B cell (primary cell): ENCODE measurements at regions not wholly inside any gene's neighbourhood (a gene's known extent, or its start where the extent isn't known, plus 50 kb on each side); places are given as distances from the start of the nearest gene placed in this dataset.

Source experiments
- ATAC-seq: fragments of 200-7000 bp; cut with Tn5 transposase; one replicate; pipeline ENCODE4 v1.10.0; 2021; ENCODE audit warnings: low read depth, mild to moderate bottlenecking, moderate number of reproducible peaks, moderate library complexity
- CTCF ChIA-PET: fragments of 350-600 bp; sonication (Branson Sonifier 250); formaldehyde crosslinking; loops from one replicate; lab custom pipeline; 2021; ENCODE audit warnings: antibody characterized with exemption, inconsistent platforms; lab: Charles Lee
- POLR2A ChIA-PET: fragments of 350-600 bp; sonication (Branson Sonifier 250); formaldehyde crosslinking; loops from one replicate; lab custom pipeline; 2021; ENCODE audit warnings: antibody characterized with exemption; lab: Charles Lee
- DNase-seq: peaks from one replicate; pipeline ENCODE4 v3.0.0; 2013
- H2AFZ ChIP-seq: 2 replicates; pipeline ENCODE4 v1.6.1; 2012; ENCODE audit warnings: mild to moderate bottlenecking, low read depth, low read length; ENCODE audit not compliant: insufficient read depth, poor library complexity, severe bottlenecking
- H3K27ac ChIP-seq, 2 donors: 1 replicate in 1 of 2; 2 replicates in 1 of 2; pipeline ENCODE4 v1.5.1; 2012 to 2013; ENCODE audit warnings: low read length in 2 of 2, mild to moderate bottlenecking in 2 of 2, moderate library complexity in 1 of 2
- H3K27me3 ChIP-seq, 4 experiments: fragments of 200-600 bp in 1 of 4; sonication (generic) in 1 of 4; replicated peaks in 1 of 4; 1 replicate in 2 of 4; 2 replicates in 2 of 4; pipeline versions ENCODE4 v1.6.1 to v1.7.0; 2013 to 2016; ENCODE audit warnings: low read length in 3 of 4, mild to moderate bottlenecking in 2 of 4, mixed read lengths in 1 of 4, moderate library complexity in 1 of 4; ENCODE audit not compliant: insufficient read depth in 4 of 4, control insufficient read depth in 3 of 4; ENCODE audit errors: control extremely low read depth in 1 of 4
- H3K36me3 ChIP-seq, 2 experiments: replicated peaks in 1 of 2; 1 replicate in 1 of 2; 2 replicates in 1 of 2; pipeline versions ENCODE4 v1.6.1 to v1.7.1; 2013; ENCODE audit warnings: low read length in 1 of 2; ENCODE audit not compliant: insufficient read depth in 2 of 2, control insufficient read depth in 1 of 2; ENCODE audit errors: control extremely low read depth in 1 of 2, extremely low read depth in 1 of 2
- H3K4me1 ChIP-seq, 2 donors: fragments of 200-600 bp in 1 of 2; sonication (generic) in 1 of 2; 1 replicate in 1 of 2; 2 replicates in 1 of 2; pipeline versions ENCODE4 v1.5.1 to v1.6.1; 2013 to 2017; ENCODE audit warnings: low read length in 2 of 2; ENCODE audit not compliant: control insufficient read depth in 2 of 2, insufficient read depth in 2 of 2
- H3K4me2 ChIP-seq: replicated peaks from 2 replicates; pipeline ENCODE3; 2012; ENCODE audit warnings: mild to moderate bottlenecking, low read depth, low read length; ENCODE audit not compliant: poor library complexity, severe bottlenecking
- H3K4me3 ChIP-seq, 5 experiments: fragments of 200-600 bp in 1 of 5; sonication (generic) in 1 of 5; 1 replicate in 3 of 5; 2 replicates in 2 of 5; pipeline versions ENCODE4 v1.5.1 to v1.7.0; 2011 to 2016; ENCODE audit warnings: low read length in 4 of 5, mild to moderate bottlenecking in 4 of 5, low read depth in 2 of 5, control low read depth in 1 of 5, moderate library complexity in 1 of 5; ENCODE audit not compliant: insufficient read depth in 1 of 5; ENCODE audit errors: control extremely low read depth in 1 of 5, extremely low read depth in 1 of 5
- H3K79me2 ChIP-seq: fragments of 200-600 bp; sonication (generic); one replicate; pipeline ENCODE4 v1.6.0; 2016; ENCODE audit warnings: low read length; ENCODE audit not compliant: control insufficient read depth, insufficient read depth
- H3K9ac ChIP-seq: fragments of 200-600 bp; sonication (generic); 2 replicates; pipeline ENCODE4 v1.6.1; 2017; ENCODE audit warnings: mild to moderate bottlenecking, low read length, moderate library complexity
- H3K9me3 ChIP-seq, 3 donors: one replicate each; pipeline versions ENCODE4 v1.6.1 to v1.7.1; 2013; ENCODE audit warnings: low read length in 2 of 3; ENCODE audit not compliant: control insufficient read depth in 2 of 3, insufficient read depth in 1 of 3; ENCODE audit errors: control extremely low read depth in 1 of 3
- H4K20me1 ChIP-seq: 2 replicates; pipeline ENCODE4 v1.6.0; 2012; ENCODE audit warnings: mild to moderate bottlenecking, low read length; ENCODE audit not compliant: insufficient read depth, control insufficient read depth, poor library complexity, severe bottlenecking
- H3K27ac Mint-ChIP-seq: one replicate; pipeline ENCODE4 v1.8.0; 2021; ENCODE audit warnings: mixed read lengths
- H3K27me3 Mint-ChIP-seq: one replicate; pipeline ENCODE4 v1.8.0; 2021; ENCODE audit warnings: mixed read lengths
- H3K4me1 Mint-ChIP-seq: one replicate; pipeline ENCODE4 v1.8.0; 2021; ENCODE audit warnings: mixed read lengths
- H3K4me3 Mint-ChIP-seq: one replicate; pipeline ENCODE4 v1.8.0; 2021; ENCODE audit warnings: mixed read lengths
- H3K9me3 Mint-ChIP-seq: one replicate; pipeline ENCODE4 v1.8.0; 2022; ENCODE audit warnings: mixed read lengths; ENCODE audit not compliant: insufficient read depth
- EZH2 ChIP-seq: IDR thresholded peaks from 2 replicates; pipeline ENCODE4 v1.6.1; 2012; ENCODE audit warnings: borderline replicate concordance, low read depth, mild to moderate bottlenecking, moderate library complexity, low read length; ENCODE audit not compliant: insufficient read depth, poor library complexity, severe bottlenecking
- WGBS: methylation state at CpG from one replicate; pipeline ENCODE4 v1.1.5; 2013; ENCODE audit warnings: missing lambda C conversion rate; ENCODE audit not compliant: insufficient coverage; 5-methylcytosine and 5-hydroxymethylcytosine counted together
- intact Hi-C: fragments of 100-400 bp; cut with micrococcal nuclease; formaldehyde crosslinking; loops from one replicate; pipeline ENCODE4 v1.10.0; 2022
- TF ChIP-seq, protein P1 (sequence below): fragments of 200-600 bp; IDR thresholded peaks from one replicate; pipeline ENCODE4 v1.8.0; 2022; ENCODE audit warnings: antibody characterized with exemption, mild to moderate bottlenecking

DNA sequence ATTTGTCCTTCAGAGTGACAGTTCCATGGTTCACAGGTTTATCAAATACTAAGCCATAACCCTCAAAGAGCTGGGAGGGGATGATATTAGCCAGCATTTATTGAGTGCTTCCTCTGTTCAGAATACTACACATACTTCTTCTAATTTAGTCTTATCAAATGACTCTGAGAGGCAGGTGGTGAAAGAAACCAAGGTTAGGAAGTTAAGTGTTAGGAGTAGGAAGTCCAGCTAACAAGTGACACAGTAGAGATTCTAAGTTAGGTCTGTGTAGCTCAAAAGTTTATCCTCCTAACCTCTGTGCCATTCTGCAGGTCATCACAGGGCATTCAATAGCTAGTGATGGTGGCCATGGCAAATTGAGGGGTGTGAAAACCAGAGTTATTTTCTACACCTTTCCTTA, 198.3 kb upstream of the MID1 start:
- ChIA-PET POLR2A (no interaction called here), CTCF (no interaction called here)
- Mint-ChIP-seq H3K27me3 (no peaks in the 10 kb centered on the region), H3K4me1 (no peaks in the 10 kb centered on the region), H3K27ac (no peak overlapping the region), H3K9me3 (no peaks in the 10 kb centered on the region), H3K4me3 (no peak overlapping the region)
- H3K9ac ChIP-seq = no peak overlapping the region
- TF ChIP-seq, protein P1, sequence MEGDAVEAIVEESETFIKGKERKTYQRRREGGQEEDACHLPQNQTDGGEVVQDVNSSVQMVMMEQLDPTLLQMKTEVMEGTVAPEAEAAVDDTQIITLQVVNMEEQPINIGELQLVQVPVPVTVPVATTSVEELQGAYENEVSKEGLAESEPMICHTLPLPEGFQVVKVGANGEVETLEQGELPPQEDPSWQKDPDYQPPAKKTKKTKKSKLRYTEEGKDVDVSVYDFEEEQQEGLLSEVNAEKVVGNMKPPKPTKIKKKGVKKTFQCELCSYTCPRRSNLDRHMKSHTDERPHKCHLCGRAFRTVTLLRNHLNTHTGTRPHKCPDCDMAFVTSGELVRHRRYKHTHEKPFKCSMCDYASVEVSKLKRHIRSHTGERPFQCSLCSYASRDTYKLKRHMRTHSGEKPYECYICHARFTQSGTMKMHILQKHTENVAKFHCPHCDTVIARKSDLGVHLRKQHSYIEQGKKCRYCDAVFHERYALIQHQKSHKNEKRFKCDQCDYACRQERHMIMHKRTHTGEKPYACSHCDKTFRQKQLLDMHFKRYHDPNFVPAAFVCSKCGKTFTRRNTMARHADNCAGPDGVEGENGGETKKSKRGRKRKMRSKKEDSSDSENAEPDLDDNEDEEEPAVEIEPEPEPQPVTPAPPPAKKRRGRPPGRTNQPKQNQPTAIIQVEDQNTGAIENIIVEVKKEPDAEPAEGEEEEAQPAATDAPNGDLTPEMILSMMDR = no peak
- TF ChIP-seq EZH2 = no peak
- ATAC-seq (no peak), DNase-seq (no peak)
- no peak overlapping the region for H3K4me3 ChIP-seq
- no peak overlapping the region for H3K27ac ChIP-seq
- intact Hi-C loops = no loop called here
- no peak overlapping the region for H3K4me2 ChIP-seq
- H3K4me1 ChIP-seq = no peaks in the 10 kb centered on the region
- H2AFZ ChIP-seq = no peak overlapping the region
- H3K27me3 ChIP-seq = no peaks in the 10 kb centered on the region
- no peaks in the 10 kb centered on the region for H3K36me3 ChIP-seq
- no peaks in the 10 kb centered on the region for H4K20me1 ChIP-seq
- H3K9me3 ChIP-seq = no peaks in the 10 kb centered on the region
- H3K79me2 ChIP-seq = no peaks in the 10 kb centered on the region

DNA sequence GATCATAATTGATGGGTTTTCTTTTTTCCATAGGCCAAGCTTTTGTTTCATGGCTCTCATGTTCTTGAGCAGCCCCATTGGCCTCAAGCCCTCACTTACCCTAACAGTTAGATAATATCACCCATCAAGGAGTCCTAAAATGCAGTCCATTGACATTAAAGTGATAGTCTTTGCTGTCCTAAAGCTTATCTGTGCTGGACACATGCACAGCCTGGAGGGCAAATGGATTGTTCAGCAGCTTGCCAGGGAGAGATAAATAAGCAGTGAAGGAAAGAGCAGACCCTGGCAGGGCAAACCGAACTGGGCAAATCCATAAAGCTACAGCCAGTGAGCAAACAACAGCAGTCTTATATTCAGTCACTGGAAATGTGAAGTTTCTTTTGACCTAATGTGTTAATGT, 199.6 kb upstream of the MID1 start:
- Mint-ChIP-seq H3K27ac (no peak overlapping the region), H3K9me3 (no peaks in the 10 kb centered on the region), H3K4me3 (no peak overlapping the region), H3K27me3 (no peaks in the 10 kb centered on the region), H3K4me1 (no peaks in the 10 kb centered on the region)
- Histone ChIP-seq H3K4me1 (no peaks in the 10 kb centered on the region), H3K9ac (no peak overlapping the region), H2AFZ (no peak overlapping the region), H3K27me3 (no peaks in the 10 kb centered on the region), H3K27ac (no peak overlapping the region), H3K36me3 (no peaks in the 10 kb centered on the region), H3K79me2 (no peaks in the 10 kb centered on the region), H3K4me2 (no peak overlapping the region), H3K4me3 (no peak overlapping the region), H3K9me3 (no peaks in the 10 kb centered on the region), H4K20me1 (no peaks in the 10 kb centered on the region)
- ChIA-PET POLR2A (no interaction called here), CTCF (no interaction called here)
- TF ChIP-seq EZH2 = no peak
- TF ChIP-seq, protein P1 = no peak
- no peak for ATAC-seq
- intact Hi-C loops = no loop called here
- DNase-seq = no peak
- WGBS = no CpG with 5 or more reads among the region's 1 CpG
